ENCODE measurements at regions not wholly inside any gene's neighbourhood (a gene's known extent, or its start where the extent isn't known, plus 50 kb on each side); places are given as distances from the start of the nearest gene placed in this dataset.
A peak's percentile ranks its signal among the peaks of the same experiment; 100 is the strongest.
"Not testable (repeated sequence)": the region's sequence is repeated elsewhere in the genome, so short reads cannot be mapped to it uniquely, and the experiment has no call there.

GRCh38 chr5:66234241-66234640, 90.1 kb downstream of the SREK1 start:
- no peak for DNase-seq

- DNase-seq, result no peak
These were observed 94.3 kb downstream of the SREK1 start for GRCh38 chr5:66238435-66238834.

- DNase-seq, result peak; percentile 7
These were observed 94.9 kb downstream of the SREK1 start for GRCh38 chr5:66239034-66239433.

- DNase-seq, result no peak
These were observed 97.2 kb downstream of the SREK1 start for GRCh38 chr5:66241136-66241825.

- no peak for DNase-seq
These were observed 98.1 kb downstream of the SREK1 start for GRCh38 chr5:66242050-66242715.

- DNase-seq, result no peak
These were observed 102.5 kb downstream of the SREK1 start for GRCh38 chr5:66246608-66247007.

GRCh38 chr5:66247176-66247960, 103.3 kb downstream of the SREK1 start:
- DNase-seq, result no peak

GRCh38 chr5:66248874-66249273, 104.8 kb downstream of the SREK1 start:
- DNase-seq, result no peak

GRCh38 chr5:66249920-66250319, 105.8 kb downstream of the SREK1 start:
- DNase-seq, result no peak

- DNase-seq, result no peak
These were observed 108.7 kb downstream of the SREK1 start for GRCh38 chr5:66252849-66253248.

- DNase-seq, result no peak
These were observed 111.6 kb downstream of the SREK1 start for GRCh38 chr5:66255714-66256113.

GRCh38 chr5:66273121-66273520, 129.0 kb downstream of the SREK1 start:
- DNase-seq, result no peak

GRCh38 chr5:66276986-66277385, 132.9 kb downstream of the SREK1 start:
- DNase-seq, result no peak

- DNase-seq, result no peak
These were observed 133.9 kb downstream of the SREK1 start for GRCh38 chr5:66277981-66278380.

GRCh38 chr5:66281294-66281693, 137.2 kb downstream of the SREK1 start:
- DNase-seq, result no peak

GRCh38 chr5:66284588-66285342, 140.7 kb downstream of the SREK1 start:
- no peak for DNase-seq

GRCh38 chr5:66285343-66285922, 141.3 kb downstream of the SREK1 start:
- DNase-seq, result no peak

GRCh38 chr5:66291771-66292170, 147.7 kb downstream of the SREK1 start:
- no peak for DNase-seq

- not testable (repeated sequence) for DNase-seq
These were observed 149.8 kb downstream of the SREK1 start for GRCh38 chr5:66293851-66294250.

- DNase-seq, result no peak
These were observed 155.4 kb downstream of the SREK1 start for GRCh38 chr5:66299463-66299862.

GRCh38 chr5:66302344-66302743, 158.2 kb downstream of the SREK1 start:
- DNase-seq, result no peak

GRCh38 chr5:66306105-66306843, 162.2 kb downstream of the SREK1 start:
- peak; percentile 72 for DNase-seq

Measured in NCI-H82 (cell line).